ENCODE measurements at regions not wholly inside any gene's neighbourhood (a gene's known extent, or its start where the extent isn't known, plus 50 kb on each side); places are given as distances from the start of the nearest gene placed in this dataset.

DNA sequence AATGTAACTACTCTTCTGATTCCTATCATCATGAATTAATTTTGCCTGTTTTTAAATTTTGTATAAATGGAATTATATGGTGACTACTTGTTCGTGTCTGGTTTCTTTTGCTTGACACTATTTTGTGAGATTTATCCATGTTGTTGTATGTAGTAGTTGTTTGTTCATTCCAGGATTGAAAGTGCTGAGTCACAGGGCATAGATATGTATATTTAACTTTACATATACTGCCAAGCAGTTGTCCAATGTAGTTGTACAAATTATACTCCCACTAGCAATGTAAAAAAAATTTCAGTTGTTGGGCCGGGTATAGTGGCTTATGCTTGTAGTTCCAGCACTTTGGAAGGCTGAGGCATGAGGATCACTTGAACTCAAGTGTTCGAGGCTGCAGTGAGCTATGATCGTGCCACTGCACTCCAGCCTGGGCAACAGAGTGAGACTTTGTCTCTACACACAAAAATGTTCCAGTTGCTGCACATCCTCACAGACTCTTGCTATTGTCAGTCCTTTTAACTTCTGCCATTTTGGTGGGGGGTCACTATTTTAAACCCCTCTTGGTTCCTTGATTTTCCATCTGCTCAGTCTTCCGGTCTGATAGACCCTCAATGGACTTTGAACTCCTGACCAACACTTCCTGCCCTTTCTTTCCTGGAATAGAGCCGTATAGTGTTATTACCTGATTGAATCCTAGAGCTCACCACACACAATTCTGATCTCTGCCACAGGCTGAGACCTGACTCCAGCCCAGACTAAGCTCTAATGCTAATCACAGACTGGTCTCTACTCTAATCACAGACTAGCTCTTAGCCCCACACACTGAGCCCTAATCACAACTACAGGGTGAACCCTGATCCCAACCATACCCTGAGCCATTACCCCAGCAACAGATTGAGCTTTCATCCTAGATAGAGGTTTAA lies 69.3 kb upstream of the MELK start:
- H3K4me1 ChIP-seq (ENCODE audit: control insufficient read depth in 1 of 2, insufficient read depth in 2 of 2, low read length in 2 of 2), result no peaks in the 10 kb centered on the region
- H3K4me2 ChIP-seq (ENCODE audit: low read length), result no peak overlapping the region
- DNase-seq (ENCODE audit: low read depth, low spot score) (no peak), ATAC-seq (no peak)
- no TSS peak for BruUV-seq (replicated peaks)
- H3K27ac ChIP-seq (ENCODE audit: low read depth, low read length), result no peak overlapping the region
- intact Hi-C loops (cut with micrococcal nuclease), result no loop called here
- H3K9me3 ChIP-seq (ENCODE audit: control insufficient read depth in 1 of 2, insufficient read depth in 1 of 2, low read depth in 1 of 2, low read length in 2 of 2), result no peaks in the 10 kb centered on the region
- H3K9ac ChIP-seq (ENCODE audit: low read length), result no peak overlapping the region
- no peaks in the 10 kb centered on the region for H3K9me2 ChIP-seq (ENCODE audit: insufficient read depth)
- H3K27me3 ChIP-seq (ENCODE audit: insufficient read depth, low read length), result no peaks in the 10 kb centered on the region
- H2AFZ ChIP-seq (ENCODE audit: low read depth, low read length, poor library complexity, severe bottlenecking), result peak overlapping the region; percentile 7
- POLR2A ChIA-PET, result interaction anchor here (1.0 kb wide), 1 partner anchor 15 kb away, joined by 3 read pairs; no protein-coding TSS in a partner anchor
- no peaks in the 10 kb centered on the region for H3K79me2 ChIP-seq (ENCODE audit: insufficient read depth, low read length)
- CTCF ChIA-PET, result interaction anchor here (0.7 kb wide), 1 partner anchor 97 kb away, joined by 3 read pairs; no protein-coding TSS in a partner anchor
- no peak overlapping the region for H3K4me3 ChIP-seq (replicated peaks in 1 of 2; ENCODE audit: low read depth in 1 of 2, low read length in 2 of 2)
- TF ChIP-seq RAD21 (IDR thresholded peaks at IDR 0.05; ENCODE audit: low read depth) (no peak), TCF7L2 (IDR thresholded peaks at IDR 0.05; ENCODE audit: borderline replicate concordance, extremely low read depth, insufficient read depth, insufficient read length) (no peak), EGR1 (IDR thresholded peaks at IDR 0.05; ENCODE audit: low read depth) (no peak), POLR2A (IDR thresholded peaks at IDR 0.05; ENCODE audit: borderline replicate concordance, extremely low read depth, insufficient read depth, insufficient read length) (no peak), EZH2phosphoT487 (IDR thresholded peaks at IDR 0.05; ENCODE audit: borderline replicate concordance) (no peak), SRF (IDR thresholded peaks at IDR 0.05; ENCODE audit: low read depth) (no peak), FOSL1 (IDR thresholded peaks at IDR 0.05; ENCODE audit: low read depth) (no peak), ZNF274 (IDR thresholded peaks at IDR 0.05; ENCODE audit: low read depth, low read length) (no peak), YY1 (IDR thresholded peaks at IDR 0.05; ENCODE audit: extremely low read depth, insufficient replicate concordance, low read depth, low read length) (no peak), ZFX (IDR thresholded peaks at IDR 0.05) (no peak), CEBPB (IDR thresholded peaks at IDR 0.05; ENCODE audit: low read depth) (no peak), SP1 (IDR thresholded peaks at IDR 0.05; ENCODE audit: low read depth) (no peak), JUND (IDR thresholded peaks at IDR 0.05) (no peak), CBX3 (IDR thresholded peaks at IDR 0.05; ENCODE audit: low read depth) (no peak)
- TF ChIP-seq, protein P1, sequence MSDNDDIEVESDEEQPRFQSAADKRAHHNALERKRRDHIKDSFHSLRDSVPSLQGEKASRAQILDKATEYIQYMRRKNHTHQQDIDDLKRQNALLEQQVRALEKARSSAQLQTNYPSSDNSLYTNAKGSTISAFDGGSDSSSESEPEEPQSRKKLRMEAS (IDR thresholded peaks at IDR 0.05), result no peak
- TF ChIP-seq, protein P2, sequence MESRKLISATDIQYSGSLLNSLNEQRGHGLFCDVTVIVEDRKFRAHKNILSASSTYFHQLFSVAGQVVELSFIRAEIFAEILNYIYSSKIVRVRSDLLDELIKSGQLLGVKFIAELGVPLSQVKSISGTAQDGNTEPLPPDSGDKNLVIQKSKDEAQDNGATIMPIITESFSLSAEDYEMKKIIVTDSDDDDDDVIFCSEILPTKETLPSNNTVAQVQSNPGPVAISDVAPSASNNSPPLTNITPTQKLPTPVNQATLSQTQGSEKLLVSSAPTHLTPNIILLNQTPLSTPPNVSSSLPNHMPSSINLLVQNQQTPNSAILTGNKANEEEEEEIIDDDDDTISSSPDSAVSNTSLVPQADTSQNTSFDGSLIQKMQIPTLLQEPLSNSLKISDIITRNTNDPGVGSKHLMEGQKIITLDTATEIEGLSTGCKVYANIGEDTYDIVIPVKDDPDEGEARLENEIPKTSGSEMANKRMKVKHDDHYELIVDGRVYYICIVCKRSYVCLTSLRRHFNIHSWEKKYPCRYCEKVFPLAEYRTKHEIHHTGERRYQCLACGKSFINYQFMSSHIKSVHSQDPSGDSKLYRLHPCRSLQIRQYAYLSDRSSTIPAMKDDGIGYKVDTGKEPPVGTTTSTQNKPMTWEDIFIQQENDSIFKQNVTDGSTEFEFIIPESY (IDR thresholded peaks at IDR 0.05; ENCODE audit: extremely low read depth, insufficient replicate concordance, low read length), result no peak
- TF ChIP-seq, protein P3, sequence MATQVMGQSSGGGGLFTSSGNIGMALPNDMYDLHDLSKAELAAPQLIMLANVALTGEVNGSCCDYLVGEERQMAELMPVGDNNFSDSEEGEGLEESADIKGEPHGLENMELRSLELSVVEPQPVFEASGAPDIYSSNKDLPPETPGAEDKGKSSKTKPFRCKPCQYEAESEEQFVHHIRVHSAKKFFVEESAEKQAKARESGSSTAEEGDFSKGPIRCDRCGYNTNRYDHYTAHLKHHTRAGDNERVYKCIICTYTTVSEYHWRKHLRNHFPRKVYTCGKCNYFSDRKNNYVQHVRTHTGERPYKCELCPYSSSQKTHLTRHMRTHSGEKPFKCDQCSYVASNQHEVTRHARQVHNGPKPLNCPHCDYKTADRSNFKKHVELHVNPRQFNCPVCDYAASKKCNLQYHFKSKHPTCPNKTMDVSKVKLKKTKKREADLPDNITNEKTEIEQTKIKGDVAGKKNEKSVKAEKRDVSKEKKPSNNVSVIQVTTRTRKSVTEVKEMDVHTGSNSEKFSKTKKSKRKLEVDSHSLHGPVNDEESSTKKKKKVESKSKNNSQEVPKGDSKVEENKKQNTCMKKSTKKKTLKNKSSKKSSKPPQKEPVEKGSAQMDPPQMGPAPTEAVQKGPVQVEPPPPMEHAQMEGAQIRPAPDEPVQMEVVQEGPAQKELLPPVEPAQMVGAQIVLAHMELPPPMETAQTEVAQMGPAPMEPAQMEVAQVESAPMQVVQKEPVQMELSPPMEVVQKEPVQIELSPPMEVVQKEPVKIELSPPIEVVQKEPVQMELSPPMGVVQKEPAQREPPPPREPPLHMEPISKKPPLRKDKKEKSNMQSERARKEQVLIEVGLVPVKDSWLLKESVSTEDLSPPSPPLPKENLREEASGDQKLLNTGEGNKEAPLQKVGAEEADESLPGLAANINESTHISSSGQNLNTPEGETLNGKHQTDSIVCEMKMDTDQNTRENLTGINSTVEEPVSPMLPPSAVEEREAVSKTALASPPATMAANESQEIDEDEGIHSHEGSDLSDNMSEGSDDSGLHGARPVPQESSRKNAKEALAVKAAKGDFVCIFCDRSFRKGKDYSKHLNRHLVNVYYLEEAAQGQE (IDR thresholded peaks at IDR 0.05; ENCODE audit: low read depth), result no peak
- TF ChIP-seq, protein P4, sequence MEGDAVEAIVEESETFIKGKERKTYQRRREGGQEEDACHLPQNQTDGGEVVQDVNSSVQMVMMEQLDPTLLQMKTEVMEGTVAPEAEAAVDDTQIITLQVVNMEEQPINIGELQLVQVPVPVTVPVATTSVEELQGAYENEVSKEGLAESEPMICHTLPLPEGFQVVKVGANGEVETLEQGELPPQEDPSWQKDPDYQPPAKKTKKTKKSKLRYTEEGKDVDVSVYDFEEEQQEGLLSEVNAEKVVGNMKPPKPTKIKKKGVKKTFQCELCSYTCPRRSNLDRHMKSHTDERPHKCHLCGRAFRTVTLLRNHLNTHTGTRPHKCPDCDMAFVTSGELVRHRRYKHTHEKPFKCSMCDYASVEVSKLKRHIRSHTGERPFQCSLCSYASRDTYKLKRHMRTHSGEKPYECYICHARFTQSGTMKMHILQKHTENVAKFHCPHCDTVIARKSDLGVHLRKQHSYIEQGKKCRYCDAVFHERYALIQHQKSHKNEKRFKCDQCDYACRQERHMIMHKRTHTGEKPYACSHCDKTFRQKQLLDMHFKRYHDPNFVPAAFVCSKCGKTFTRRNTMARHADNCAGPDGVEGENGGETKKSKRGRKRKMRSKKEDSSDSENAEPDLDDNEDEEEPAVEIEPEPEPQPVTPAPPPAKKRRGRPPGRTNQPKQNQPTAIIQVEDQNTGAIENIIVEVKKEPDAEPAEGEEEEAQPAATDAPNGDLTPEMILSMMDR (IDR thresholded peaks at IDR 0.05 in 2 of 3, conservative IDR thresholded peaks at IDR 0.05 in 1 of 3; ENCODE audit: borderline replicate concordance in 1 of 3, insufficient read depth in 1 of 3, low read depth in 2 of 3, low read length in 2 of 3), result no peak
- TF ChIP-seq, protein P5, sequence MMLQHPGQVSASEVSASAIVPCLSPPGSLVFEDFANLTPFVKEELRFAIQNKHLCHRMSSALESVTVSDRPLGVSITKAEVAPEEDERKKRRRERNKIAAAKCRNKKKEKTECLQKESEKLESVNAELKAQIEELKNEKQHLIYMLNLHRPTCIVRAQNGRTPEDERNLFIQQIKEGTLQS (IDR thresholded peaks at IDR 0.05), result no peak
- H4K20me1 ChIP-seq (ENCODE audit: insufficient read depth), result no peaks in the 10 kb centered on the region
- RAD21 ChIA-PET (ENCODE audit: low non-redundant PET in 1 of 2, low total read pairs in 2 of 2, uncharacterized antibody in 2 of 2, unreplicated experiment in 2 of 2), result no interaction called here
- no peaks in the 10 kb centered on the region for H3K36me3 ChIP-seq (ENCODE audit: control insufficient read depth in 1 of 2, insufficient read depth in 2 of 2, low read length in 2 of 2)

Measured in HCT116 (cell line).